CD4-positive, alpha-beta T cell treated with Interleukin-4 for 4 hours (primary cell): ENCODE measurements at regions not wholly inside any gene's neighbourhood (a gene's known extent, or its start where the extent isn't known, plus 50 kb on each side); places are given as distances from the start of the nearest gene placed in this dataset.
"Not testable (repeated sequence)": the region's sequence is repeated elsewhere in the genome, so short reads cannot be mapped to it uniquely, and the experiment has no call there.

ENCODE experiments used
- DNase-seq: peaks from one replicate; pipeline ENCODE4 v3.0.0-alpha.2; 2020

GRCh38 chr15:70382762-70383458 lies 285.2 kb upstream of the TLE3 start:
- DNase-seq: no peak

GRCh38 chr15:70382009-70382749 lies 284.5 kb upstream of the TLE3 start:
- DNase-seq: no peak

GRCh38 chr15:70379938-70380883 lies 282.5 kb upstream of the TLE3 start:
- DNase-seq: no peak

GRCh38 chr15:70379134-70379533 lies 281.4 kb upstream of the TLE3 start:
- DNase-seq: no peak

GRCh38 chr15:70378126-70379031 lies 280.7 kb upstream of the TLE3 start:
- DNase-seq: no peak

GRCh38 chr15:70376929-70377691 lies 279.4 kb upstream of the TLE3 start:
- DNase-seq: no peak

GRCh38 chr15:70376031-70376928 lies 278.6 kb upstream of the TLE3 start:
- no peak for DNase-seq

- DNase-seq: no peak
These were observed 277.9 kb upstream of the TLE3 start for GRCh38 chr15:70375586-70375985.

GRCh38 chr15:70375006-70375431 lies 277.3 kb upstream of the TLE3 start:
- no peak for DNase-seq

- DNase-seq: no peak
These were observed 276.4 kb upstream of the TLE3 start for GRCh38 chr15:70374096-70374495.

- DNase-seq: not testable (repeated sequence)
These were observed 275.7 kb upstream of the TLE3 start for GRCh38 chr15:70373439-70373838.

- not testable (repeated sequence) for DNase-seq
These were observed 270.4 kb upstream of the TLE3 start for GRCh38 chr15:70367913-70368705.

- DNase-seq: not testable (repeated sequence)
These were observed 266.3 kb upstream of the TLE3 start for GRCh38 chr15:70364023-70364422.

- no peak for DNase-seq
These were observed 265.2 kb upstream of the TLE3 start for GRCh38 chr15:70362886-70363285.

GRCh38 chr15:70362350-70362749 lies 264.6 kb upstream of the TLE3 start:
- DNase-seq: no peak

- no peak for DNase-seq
These were observed 264.2 kb upstream of the TLE3 start for GRCh38 chr15:70361891-70362290.

GRCh38 chr15:70361106-70361505 lies 263.4 kb upstream of the TLE3 start:
- no peak for DNase-seq

- no peak for DNase-seq
These were observed 261.3 kb upstream of the TLE3 start for GRCh38 chr15:70358871-70359647.
